GM18511 (cell line): ENCODE measurements at regions not wholly inside any gene's neighbourhood (a gene's known extent, or its start where the extent isn't known, plus 50 kb on each side); places are given as distances from the start of the nearest gene placed in this dataset.

Experiments
- ATAC-seq: cut with Tn5 transposase; IDR thresholded peaks from one replicate; pipeline ENCODE4 v1.9.1; 2021; ENCODE audit warnings: mild to moderate bottlenecking, moderate library complexity; ENCODE audit not compliant: unreplicated experiment

GRCh38 chr13:32960626-32961025, 55.6 kb upstream of the KL start:
- no peak for ATAC-seq

DNA sequence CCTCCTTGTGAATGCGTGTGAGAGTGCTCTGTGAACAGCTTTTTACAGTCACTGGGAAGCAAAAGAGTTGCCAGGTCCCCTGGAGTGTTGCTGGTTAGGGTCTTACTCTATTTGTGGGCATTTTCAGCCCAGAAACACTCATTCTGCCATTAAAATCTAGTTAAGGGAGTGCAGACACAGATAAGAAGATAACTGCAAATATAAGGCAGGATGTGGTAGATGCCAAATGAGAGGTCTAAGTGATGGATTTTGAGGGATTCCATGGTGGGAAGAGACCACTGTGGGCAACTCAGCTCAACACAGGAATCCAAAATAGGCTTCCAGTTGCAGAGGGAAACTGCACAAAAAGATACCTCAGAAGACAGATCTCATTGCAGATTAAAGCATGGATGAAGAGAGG, 54.5 kb upstream of the KL start:
- ATAC-seq = no peak

- ATAC-seq = no peak
These were observed 53.9 kb upstream of the KL start for GRCh38 chr13:32962342-32962741.

GRCh38 chr13:32964987-32965386, 51.2 kb upstream of the KL start:
- no peak for ATAC-seq
